ENCODE measurements at regions not wholly inside any gene's neighbourhood (a gene's known extent, or its start where the extent isn't known, plus 50 kb on each side); places are given as distances from the start of the nearest gene placed in this dataset.

GRCh38 chr12:94789510-94790225, 139.3 kb upstream of the TMCC3 start:
- intact Hi-C loops (cut with DNase I) = no loop called here

GRCh38 chr12:94788298-94788697, 137.9 kb upstream of the TMCC3 start:
- H3K4me1 ChIP-seq (replicated peaks in 1 of 2) = peaks cover 0 to 7% of the 10 kb centered on the region in 2 donors
- H3K36me3 ChIP-seq (replicated peaks in 1 of 2) = no peaks in the 10 kb centered on the region
- no peak for TF ChIP-seq CTCF (IDR thresholded peaks at IDR 0.05)
- no peak for TF ChIP-seq POLR2A (IDR thresholded peaks at IDR 0.05)
- H3K27me3 ChIP-seq = no peaks in the 10 kb centered on the region
- WGBS, 4 donors = 67 to 77% (median 72%) methylated on average over 2 of the region's 2 CpGs
- no peak overlapping the region for H3K27ac ChIP-seq
- H3K9me3 ChIP-seq (replicated peaks in 1 of 3) = no peaks in the 10 kb centered on the region
- no peak for DNase-seq
- intact Hi-C loops (cut with DNase I) = no loop called here
- H3K4me3 ChIP-seq = no peak overlapping the region

More at GRCh38 chr12:94789510-94790225, 139.3 kb upstream of the TMCC3 start:
- no peaks in the 10 kb centered on the region for H3K36me3 ChIP-seq (replicated peaks in 1 of 2)
- 64 to 69% (median 67%) methylated on average over 3 of the region's 3 CpGs for WGBS, 4 donors
- peaks cover 0 to 9% of the 10 kb centered on the region in 2 donors for H3K4me1 ChIP-seq (replicated peaks in 1 of 2)
- H3K4me3 ChIP-seq = no peak overlapping the region
- no peaks in the 10 kb centered on the region for H3K9me3 ChIP-seq (replicated peaks in 1 of 3)
- H3K27me3 ChIP-seq = no peaks in the 10 kb centered on the region
- no peak overlapping the region for H3K27ac ChIP-seq
- DNase-seq = no peak
- TF ChIP-seq POLR2A (IDR thresholded peaks at IDR 0.05) (no peak), CTCF (IDR thresholded peaks at IDR 0.05) (no peak)

- H3K4me1 ChIP-seq (replicated peaks in 1 of 2) = no peaks in the 10 kb centered on the region
- 93 to 99% (median 95%) methylated on average over 6 of the region's 6 CpGs for WGBS, 4 donors
- H3K27ac ChIP-seq = no peak overlapping the region
- no peak for DNase-seq
- H3K27me3 ChIP-seq = no peaks in the 10 kb centered on the region
- no peak for TF ChIP-seq CTCF (IDR thresholded peaks at IDR 0.05)
- TF ChIP-seq POLR2A (IDR thresholded peaks at IDR 0.05) = no peak
- H3K36me3 ChIP-seq (replicated peaks in 1 of 2) = no peaks in the 10 kb centered on the region
- intact Hi-C loops (cut with DNase I) = no loop called here
- no peaks in the 10 kb centered on the region for H3K9me3 ChIP-seq (replicated peaks in 1 of 3)
- no peak overlapping the region for H3K4me3 ChIP-seq
Measured at GRCh38 chr12:94786906-94787305, 136.5 kb upstream of the TMCC3 start.

- WGBS, 4 donors = 52 to 69% (median 64%) methylated on average over 1 of the region's 1 CpG
- H3K27me3 ChIP-seq = no peaks in the 10 kb centered on the region
- no peak overlapping the region for H3K4me3 ChIP-seq
- no peaks in the 10 kb centered on the region for H3K4me1 ChIP-seq (replicated peaks in 1 of 2)
- H3K27ac ChIP-seq = no peak overlapping the region
- TF ChIP-seq POLR2A (IDR thresholded peaks at IDR 0.05) = no peak
- TF ChIP-seq CTCF (IDR thresholded peaks at IDR 0.05) = no peak
- no peaks in the 10 kb centered on the region for H3K36me3 ChIP-seq (replicated peaks in 1 of 2)
- no peaks in the 10 kb centered on the region for H3K9me3 ChIP-seq (replicated peaks in 1 of 3)
- DNase-seq = no peak
- intact Hi-C loops (cut with DNase I) = no loop called here
Measured at GRCh38 chr12:94783862-94784261, 133.5 kb upstream of the TMCC3 start.
